ENCODE measurements at regions not wholly inside any gene's neighbourhood (a gene's known extent, or its start where the extent isn't known, plus 50 kb on each side); places are given as distances from the start of the nearest gene placed in this dataset.

DNA sequence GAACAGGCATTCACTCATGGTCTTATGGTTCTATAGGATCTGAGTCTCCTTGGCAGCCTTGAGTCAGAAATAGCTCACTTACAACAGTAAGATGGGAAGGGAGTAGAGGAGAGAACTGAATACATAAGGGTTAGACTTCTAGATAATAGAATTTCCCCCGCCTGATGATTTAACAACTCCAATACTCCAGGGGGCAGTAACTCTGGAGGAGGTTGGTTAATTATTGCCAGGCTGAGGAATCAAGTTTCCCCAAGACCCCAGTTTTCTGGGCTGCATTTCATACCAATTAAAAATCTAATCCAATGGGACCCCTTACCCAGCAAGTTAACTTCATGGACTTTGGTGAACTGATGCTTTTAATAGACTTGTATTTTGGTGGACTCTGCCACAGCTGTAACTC, 94.2 kb upstream of the MOCS1 start:
- TF ChIP-seq, protein P1, sequence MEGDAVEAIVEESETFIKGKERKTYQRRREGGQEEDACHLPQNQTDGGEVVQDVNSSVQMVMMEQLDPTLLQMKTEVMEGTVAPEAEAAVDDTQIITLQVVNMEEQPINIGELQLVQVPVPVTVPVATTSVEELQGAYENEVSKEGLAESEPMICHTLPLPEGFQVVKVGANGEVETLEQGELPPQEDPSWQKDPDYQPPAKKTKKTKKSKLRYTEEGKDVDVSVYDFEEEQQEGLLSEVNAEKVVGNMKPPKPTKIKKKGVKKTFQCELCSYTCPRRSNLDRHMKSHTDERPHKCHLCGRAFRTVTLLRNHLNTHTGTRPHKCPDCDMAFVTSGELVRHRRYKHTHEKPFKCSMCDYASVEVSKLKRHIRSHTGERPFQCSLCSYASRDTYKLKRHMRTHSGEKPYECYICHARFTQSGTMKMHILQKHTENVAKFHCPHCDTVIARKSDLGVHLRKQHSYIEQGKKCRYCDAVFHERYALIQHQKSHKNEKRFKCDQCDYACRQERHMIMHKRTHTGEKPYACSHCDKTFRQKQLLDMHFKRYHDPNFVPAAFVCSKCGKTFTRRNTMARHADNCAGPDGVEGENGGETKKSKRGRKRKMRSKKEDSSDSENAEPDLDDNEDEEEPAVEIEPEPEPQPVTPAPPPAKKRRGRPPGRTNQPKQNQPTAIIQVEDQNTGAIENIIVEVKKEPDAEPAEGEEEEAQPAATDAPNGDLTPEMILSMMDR (IDR thresholded peaks at IDR 0.05; ENCODE audit: low read length), result no peak
- no peak for TF ChIP-seq EZH2 (IDR thresholded peaks at IDR 0.05; ENCODE audit: borderline replicate concordance, low read length)

All from OCI-LY1 (cell line).